NCI-H82 (cell line): ENCODE measurements at regions not wholly inside any gene's neighbourhood (a gene's known extent, or its start where the extent isn't known, plus 50 kb on each side); places are given as distances from the start of the nearest gene placed in this dataset.
"Not testable (repeated sequence)": the region's sequence is repeated elsewhere in the genome, so short reads cannot be mapped to it uniquely, and the experiment has no call there.

Experiments
- DNase-seq: peaks from one replicate; lab custom pipeline; 2025; lab: John Stamatoyannopoulos, UW

DNA sequence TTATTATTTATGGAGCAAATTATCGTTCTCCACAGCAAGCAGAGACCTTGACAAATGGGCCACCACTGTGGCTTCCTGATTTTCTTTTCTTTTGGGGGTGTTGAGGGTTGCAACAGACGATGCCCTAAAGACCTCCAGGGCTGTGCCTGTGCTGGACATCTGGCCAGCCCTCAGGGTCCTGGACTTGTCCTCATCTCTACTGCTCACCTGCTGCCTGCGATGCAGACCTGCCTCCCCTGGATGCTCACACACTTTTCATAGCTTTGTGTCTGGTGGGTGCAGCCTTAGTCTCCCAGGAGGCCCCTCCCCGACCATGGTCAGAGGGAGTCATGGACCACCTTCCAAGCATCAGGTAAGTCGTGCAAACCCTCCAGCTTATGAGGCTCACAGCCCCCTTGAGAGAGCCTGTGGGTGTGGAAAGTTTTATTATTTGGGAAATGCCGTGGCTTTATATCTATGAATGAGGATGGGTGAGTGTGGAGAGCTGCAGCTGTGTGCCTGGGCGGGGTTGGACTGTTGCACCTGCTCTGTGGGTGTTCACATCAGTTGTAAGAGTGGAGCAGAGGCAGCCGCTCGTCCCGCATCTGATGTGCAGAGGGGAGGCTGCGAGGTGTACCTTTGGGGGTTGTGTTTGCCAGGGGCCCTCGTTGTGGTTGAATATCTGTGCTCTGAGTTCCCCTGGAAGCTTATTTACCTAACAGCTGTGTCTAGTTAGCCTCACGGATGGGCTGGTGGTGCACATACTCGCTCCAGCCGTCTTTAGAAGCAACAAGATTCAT is 126.3 kb upstream of the IRX4 start:
- no peak for DNase-seq

DNA sequence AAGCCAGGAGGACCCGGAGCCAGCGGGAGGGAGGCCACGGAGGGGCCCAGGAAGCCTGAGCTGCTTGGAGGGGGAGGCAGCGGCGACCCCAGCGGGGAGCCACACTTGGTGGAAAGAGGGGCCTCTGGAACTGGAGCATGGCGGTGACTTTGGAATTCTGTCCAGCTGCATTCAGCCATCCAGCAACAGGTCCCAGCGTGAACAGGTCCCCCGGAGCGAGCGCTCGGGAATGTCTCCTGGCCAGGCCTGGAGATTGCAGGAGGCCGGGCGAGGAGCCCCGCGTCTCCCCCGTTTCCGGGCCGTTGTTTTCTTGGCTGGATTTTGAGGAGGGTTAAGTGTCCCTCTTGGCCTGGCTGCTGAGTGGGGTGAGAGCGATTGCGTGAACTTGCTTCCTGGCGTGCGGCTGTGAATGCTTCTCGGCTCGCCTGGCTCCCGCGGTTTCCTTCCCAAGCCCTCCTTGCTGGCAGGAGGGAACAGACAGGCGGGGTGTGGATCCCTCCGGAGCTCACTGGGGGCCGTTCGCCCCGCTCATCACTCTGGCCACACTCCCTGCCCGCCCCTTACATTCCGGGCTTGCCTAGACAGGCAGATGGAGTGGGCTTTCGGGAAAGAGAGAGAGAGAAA is 125.3 kb upstream of the IRX4 start:
- no peak for DNase-seq

DNA sequence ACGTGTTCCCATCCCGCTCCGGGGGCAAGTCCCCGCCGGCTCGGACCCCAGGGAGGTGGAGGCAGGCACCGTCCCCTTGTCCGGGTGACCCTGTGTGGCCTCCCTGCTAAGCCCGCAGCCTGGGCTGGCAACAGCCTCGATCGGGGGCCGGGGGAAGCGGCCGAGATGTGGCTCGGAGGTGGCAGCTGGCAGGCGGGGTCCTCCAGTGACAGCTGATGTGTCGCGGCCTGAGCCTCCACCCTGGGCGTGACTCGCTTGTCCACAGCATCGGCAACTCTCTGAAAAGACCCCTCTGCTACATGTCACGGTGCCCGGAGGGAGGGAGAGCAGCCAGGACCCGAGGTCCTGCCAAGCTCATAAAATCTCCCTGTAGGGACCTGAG is 124.8 kb upstream of the IRX4 start:
- DNase-seq = no peak

DNA sequence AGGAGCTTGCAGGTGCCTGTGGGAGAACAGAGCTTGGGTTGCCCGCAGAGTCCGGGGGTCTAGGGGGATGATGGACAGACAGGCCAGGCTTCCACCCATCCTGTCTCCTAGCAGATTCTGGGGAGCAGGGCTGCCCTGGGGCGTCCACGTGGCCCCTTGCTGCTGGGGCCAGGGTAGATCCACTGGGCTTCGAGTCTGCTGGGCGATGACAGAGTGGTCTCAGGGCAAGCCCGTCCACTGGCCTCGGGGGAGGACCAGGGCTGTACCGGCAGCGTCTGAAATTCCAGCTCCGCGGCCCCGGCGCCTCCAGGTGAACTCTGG is 124.2 kb upstream of the IRX4 start:
- no peak for DNase-seq

DNA sequence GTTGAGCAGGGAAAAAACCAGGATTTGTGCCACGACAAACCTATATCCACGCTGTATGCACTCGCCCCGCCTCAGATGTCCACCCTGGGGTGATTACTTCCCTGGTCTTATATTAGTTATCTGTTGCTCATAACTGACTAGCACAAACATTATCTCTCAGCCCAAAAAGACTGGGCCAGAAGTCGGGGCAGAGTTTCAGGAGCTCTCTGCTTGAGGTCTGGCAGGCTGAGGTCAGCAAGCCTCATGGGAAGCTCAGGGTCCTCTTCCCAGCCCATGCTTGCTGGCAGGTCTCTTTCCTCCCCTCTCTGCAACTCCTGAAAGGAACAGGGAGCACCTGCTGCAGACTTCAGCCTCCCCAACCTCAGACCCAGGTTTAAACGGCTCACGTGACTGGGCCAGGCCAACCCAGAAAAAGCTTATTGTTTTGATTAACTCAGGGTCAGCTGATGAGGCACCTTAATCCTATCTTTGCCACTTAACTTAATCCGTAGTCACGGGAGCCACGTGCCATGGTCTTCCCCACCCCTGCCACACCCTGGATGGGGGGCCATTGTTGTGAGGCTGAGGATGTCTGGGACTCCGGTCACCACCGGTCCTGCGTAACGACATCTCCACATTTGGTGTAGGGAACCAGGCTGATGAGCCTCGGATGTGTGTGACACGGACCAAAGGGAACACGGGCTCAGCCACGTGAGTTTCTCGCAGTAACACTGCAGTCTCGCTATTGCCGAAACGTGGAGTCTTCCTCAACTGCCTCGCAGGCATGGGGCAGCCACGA is 123.7 kb upstream of the IRX4 start:
- DNase-seq = peak; percentile 27

DNA sequence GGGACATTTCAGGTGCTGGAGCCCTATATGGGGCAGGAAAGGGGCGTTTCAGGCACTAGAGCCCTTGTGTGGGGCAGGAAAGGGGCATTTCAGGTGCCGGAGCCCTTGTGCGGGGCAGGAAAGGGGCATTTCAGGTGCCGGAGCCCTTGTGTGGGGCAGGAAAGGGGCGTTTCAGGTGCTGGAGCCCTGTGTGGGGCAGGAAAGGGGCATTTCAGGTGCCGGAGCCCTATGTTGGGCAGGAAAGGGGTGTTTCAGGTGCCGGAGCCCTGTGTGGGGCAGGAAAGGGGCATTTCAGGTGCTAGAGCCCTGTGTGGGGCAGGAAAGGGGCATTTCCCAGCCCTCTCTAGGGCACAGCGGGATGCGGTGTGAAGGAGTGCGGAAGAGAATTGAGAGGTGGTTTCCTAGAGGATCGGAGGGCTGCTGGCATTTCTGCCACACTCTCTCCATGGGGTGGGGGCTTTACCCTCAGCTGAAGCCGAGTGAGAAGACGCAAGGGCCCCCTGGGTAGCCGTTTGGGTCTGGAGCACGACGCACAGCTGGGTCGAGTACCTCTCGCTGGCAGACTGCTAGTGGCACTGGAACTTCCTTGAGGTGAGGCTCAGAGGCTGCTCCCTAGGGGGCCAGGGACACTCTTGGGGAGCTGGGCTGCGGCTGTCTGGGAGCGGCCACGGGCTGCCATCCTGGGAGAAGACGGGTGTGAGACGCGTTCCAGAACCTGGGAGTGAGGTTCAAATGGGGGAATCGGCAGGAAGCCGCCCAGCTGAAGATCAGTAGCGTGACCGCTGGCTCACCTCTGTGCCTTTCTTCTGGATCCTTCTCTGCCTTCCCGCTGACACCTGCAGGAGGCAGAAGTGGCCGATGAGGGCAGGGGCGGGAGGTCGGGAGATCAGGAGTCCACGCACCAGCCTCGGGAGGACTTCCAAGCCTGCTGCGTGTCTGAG is 122.6 kb upstream of the IRX4 start:
- no peak for DNase-seq

DNA sequence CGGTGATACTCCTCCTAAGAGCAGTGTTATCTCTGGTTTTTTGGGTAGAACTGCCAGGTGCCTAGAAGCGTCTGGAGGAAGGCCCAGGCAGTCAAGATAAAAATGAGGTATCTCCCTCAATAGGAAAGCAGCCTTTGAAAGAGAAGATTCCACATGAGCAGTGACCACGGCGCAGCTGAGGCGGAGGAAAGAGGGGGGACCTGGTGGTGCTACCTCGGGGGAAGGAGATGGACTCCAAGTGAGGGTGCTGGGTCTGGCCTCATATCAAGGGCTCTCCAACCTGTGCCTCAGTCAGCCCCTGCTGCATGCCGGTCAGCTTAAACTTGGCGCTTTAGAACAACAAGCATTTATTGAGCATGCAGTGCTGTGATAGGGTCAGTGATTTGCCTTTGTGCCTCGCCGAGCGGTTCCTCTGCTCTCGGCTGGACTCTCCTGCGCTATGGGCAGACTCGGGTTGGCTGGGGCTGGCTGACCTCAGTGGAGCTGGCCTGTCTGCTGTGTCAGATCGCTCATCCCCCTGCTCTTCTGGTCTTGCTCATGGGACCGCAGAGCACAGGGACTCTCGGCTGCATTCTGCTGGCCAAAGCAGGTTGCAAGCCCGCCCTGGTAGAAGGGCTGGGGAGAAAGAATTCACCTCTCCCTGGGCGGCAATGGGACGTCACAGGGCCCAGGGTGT is 121.1 kb upstream of the IRX4 start:
- no peak for DNase-seq

DNA sequence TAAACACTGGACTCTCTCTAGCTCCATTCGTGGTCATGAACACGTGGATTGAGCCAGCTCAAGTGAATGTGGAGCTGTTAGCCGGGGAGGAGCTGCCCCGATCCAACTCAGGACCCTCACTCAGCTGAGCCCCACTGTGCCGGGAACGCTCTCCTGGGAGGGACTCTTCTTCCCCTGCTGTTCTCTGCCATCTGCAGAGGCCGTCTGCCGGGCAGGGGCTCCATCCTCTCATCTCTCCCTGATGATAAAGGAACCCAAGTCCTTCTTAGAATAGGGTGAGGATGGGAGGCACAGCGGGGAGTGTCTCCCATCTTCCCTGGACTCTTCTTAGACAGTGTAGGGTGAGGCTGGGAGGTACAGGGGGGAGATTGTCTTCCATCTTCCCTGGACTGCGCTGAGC is 120.5 kb upstream of the IRX4 start:
- DNase-seq = no peak

DNA sequence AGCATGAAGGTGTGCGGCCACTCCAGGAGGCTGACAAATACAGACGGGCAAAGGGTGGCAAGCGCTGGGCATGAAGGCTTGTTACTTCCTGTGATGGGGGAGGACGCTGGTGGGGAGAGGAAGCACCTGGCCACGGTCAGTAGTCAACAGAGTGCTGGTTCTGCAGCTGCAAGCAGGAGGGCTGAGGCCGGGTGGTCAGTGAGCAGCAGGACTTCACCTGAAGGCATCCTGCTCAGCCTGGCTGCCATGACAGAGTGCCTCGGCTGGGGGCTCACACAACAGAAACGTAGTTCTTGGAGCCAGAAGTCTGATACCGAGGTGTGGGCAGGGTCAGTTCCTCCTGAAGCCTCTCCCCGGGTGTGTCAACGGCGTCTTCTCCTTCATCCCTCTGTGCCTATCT is 118.6 kb upstream of the IRX4 start:
- DNase-seq = no peak

DNA sequence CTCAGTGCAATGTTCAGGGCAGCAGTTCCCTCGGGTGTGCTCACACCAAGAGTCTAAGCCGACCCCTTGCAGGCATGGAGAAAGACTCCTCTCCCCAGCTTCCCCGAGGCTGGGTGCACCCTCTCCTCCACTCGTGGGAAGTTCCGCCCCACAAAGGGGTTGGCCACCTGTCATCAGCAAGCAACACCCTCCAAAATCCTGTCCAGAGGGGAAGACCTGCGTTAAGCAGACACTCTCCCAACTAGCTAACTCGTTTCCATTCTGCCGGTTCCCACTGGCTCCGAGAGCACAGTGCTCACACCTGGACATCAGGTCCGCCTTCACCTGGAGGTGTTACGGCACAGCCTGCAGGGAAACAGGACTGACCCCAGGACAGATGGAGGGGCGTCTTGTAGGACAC is 117.9 kb upstream of the IRX4 start:
- no peak for DNase-seq

DNA sequence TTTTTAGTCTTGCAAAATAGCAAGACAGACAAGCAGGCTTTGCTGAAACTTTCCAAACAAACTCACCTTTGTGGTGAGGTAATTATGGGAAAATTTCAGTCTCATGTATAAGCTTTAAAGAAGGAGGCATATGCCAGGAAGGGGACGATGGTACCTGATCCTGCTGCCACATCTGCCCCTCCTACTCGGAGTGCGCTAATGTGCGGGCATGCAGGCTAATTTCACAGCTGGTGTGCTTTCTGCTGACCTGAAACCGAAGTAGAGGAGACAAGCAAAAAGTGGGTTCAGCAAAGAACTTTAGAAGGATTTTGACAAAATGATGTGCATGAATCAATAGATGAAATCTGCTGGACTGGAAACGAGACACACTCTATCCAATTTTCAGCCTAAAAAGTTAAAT is 117.1 kb upstream of the IRX4 start:
- DNase-seq = no peak

DNA sequence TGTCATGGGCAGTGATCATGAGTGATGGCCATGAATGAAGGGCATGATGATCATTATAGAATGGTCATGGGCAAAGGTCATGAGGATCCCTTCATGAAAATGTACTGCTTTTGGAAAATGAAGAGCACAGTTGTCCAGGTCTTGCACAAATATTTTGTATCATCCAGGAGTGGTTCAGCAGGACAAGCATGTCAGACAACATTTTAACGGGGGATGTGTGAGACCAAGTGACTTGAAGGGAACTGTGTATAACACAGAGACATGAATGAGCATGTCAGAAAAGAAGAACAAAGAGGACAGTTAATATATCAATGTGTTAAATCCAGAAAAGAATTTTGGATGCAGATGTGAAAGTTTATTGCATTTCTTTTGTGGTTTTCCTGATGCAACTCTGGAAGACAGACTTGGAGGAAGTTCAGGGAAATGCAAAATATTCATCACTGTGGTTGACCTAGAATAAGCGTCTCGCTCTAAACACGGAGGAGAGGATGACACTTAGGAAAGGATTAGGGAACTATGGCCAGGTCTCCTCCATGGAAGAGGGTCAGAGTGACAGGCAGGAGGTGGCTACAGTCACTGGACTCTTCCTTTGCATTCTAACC is 116.1 kb upstream of the IRX4 start:
- DNase-seq = no peak

DNA sequence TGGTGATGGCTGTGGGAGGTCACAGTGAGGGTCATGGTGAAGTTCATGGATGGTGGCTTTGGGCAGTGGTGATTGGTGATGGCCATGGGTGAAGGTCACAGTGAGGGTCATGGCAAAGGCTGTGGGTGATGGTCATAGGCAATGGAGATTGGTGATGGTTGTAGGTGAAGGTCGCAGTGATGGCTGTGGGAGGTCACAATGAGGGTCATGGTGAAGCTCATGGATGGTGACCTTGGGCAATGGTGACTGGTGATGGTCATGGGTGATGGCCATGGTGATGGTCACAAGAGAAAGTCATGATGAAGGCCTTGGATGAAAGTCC is 115.6 kb upstream of the IRX4 start:
- no peak for DNase-seq

DNA sequence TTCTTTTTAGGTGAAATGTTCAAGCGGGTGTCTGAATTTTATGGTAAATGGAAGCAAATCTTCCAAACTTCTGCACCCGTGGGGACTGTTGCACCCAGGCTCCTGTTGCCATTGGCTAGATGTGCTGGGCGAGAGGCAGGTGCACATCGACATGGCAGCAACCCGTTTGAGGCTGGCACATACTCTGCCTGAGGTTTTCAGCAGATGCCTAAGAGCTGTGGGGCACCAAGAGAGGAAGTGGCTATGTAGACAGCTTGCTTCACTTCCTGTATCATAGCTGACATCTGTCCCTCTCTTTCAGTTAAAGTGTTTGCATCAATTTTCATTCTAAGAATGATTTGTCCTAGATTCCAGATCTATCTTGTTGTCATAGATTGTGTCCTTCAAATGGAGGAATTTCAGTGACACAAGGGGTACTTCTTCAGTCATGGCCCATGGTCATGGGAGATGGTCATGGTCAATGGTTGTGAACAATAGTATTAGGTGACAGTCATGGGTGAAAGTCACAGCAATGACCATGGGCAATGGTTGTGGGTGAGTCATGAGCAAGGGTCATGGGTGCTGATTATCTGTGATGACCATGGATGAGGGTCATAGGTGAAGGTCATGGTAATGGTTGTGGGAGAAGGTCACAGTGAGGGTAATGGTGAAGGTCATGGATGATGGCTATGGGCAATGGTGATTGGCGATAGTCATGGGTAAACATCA is 115.1 kb upstream of the IRX4 start:
- DNase-seq = no peak

DNA sequence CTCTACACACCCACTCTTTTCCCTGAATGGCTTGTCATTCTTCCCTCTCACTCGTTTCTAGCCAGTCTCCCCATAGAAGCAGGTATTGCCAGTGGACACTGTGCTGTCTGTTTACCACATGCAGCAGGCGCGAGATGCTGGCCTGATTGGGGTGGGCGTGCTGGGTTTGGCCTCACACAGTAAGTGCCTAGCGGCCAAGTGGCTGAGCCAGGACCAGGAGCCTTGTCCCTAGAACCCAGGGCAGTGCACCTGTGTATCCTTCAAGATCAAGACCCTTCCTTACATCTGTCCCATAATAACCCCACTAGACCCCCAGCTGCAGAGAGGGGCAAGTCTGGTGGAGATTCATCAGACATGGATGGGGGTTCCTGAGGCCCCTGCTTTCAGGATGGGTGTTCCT is 112.8 kb upstream of the IRX4 start:
- DNase-seq = no peak

DNA sequence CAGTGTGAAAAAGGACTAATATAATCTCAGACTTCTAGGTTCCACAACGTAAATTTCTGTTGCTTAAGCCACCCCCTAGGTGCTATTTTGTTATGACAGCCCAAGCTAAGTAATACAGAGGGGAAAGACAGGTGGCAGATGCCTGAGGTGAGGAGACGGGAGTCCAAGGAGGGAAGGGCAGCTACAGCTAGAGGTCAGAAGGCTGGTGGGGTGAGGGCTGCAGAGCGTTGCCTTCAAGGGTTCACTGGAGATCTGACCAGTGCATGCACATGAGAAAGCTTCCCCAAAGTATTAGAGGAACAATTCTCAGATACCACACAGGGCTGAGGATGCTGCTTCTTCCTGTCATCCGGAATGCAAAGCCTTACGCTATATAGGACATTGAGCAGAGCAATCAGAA is 104.7 kb upstream of the IRX4 start:
- DNase-seq = no peak

DNA sequence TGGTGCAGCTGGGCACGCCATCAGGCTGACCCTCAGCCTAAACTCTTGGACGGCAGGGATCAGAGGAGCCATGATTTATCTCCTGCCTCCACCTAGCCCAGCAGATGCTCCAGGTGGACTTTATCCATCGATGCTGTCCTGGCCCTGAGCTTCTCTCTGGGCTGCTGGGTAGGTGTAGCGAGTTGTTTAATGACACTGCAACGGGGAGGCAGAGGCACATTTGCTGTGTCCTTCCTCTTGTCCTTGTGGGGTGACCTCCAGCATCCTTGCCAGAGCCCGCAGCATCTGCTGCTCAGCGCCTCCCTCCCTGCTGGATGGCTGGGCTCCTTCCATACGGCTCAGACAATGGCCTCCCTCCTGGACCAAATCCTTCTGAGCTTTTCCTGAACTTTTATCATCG is 103.1 kb upstream of the IRX4 start:
- no peak for DNase-seq

DNA sequence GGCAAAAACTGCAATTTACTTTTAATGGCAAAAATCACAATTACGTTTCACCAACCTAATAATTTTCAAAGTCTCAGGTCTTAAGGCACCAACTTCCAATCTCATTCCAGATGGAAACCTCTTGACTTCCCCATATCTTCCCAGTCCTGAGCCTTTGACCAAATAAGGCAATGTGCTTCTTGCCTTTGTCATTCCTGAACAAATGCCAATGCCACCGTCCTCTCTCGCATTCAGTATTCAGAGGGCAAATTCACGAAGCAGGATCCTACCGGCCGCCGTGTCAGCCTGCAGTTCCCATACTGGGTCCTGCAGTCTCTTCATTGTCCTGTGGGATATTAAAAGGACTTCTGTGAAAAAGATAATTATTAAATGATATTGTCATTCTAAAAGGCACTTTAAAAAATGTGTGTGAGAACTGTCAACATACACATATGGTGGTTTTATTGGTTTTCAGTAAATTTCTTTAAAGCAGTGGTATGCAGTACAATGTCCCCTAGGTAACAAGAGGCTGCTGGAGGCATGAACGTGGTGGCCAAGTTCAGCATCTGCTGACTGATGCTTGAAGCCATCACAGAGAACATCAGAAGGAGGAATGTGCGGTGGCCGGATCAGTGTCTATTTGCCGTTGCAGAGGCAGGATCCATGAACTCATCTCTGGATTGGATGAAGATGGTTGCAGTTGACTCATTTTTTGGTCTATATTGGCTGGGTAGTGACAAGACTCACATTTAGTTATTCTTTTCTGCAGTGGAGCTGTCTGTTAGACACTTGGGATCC is 101.4 kb upstream of the IRX4 start:
- DNase-seq = no peak

DNA sequence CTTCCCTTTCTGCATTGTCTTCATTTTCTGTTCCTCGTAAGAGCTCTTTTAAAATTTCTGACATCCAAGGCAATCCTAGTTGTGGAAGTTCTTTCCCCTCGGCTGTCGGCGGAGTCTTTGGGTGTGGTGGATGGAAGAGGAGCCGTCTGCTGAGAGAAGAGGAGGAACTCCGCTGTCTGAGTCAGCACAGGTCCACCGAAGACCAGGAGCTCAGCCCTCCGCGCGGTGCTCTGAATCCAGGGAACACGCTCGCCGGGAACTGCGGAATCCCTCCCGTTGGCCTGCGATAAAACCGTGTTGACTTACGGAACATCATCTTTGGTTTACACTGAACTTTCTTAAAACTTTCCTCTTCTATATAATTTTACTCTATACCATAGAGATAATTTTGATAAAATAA is 100.7 kb upstream of the IRX4 start:
- no peak for DNase-seq

DNA sequence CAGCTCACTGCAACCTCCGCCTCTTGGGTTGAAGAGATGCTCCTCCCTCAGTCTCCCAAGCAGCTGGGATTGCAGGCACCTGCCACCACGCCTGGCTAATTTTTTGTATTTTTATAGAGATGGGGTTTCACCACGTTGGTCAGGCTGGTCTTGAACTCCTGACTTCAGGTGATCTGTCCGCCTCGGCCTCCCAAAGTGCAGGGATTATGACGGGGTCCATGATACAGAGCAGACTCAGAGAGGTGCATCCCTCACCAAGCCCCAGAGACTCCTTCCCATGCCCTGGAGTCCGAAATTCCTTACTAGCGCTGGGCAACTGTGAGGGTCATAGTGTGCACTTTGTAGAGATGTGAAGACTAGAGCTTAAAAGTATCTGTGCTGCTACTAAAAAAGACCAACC is 99.8 kb upstream of the IRX4 start:
- DNase-seq = not testable (repeated sequence)
